Esophagus squamous epithelium (tissue), 5 donors: ENCODE measurements at regions not wholly inside any gene's neighbourhood (a gene's known extent, or its start where the extent isn't known, plus 50 kb on each side); places are given as distances from the start of the nearest gene placed in this dataset.

Experiments
- DNase-seq: peaks from one replicate; lab custom pipeline; 2025; lab: John Stamatoyannopoulos, UW
- H3K27ac ChIP-seq, 4 donors: fragments of 200-600 bp; sonication (generic); one replicate each; pipeline ENCODE4 v1.5.1; 2016 to 2019; ENCODE audit warnings: mild to moderate bottlenecking in 1 of 4
- H3K27me3 ChIP-seq, 4 donors: fragments of 200-600 bp; sonication (generic); 1 replicate in 3 of 4; 2 replicates in 1 of 4; pipeline versions ENCODE4 v1.5.1 to v1.6.0; 2017 to 2021; ENCODE audit warnings: antibody characterized with exemption in 1 of 4
- H3K36me3 ChIP-seq, 3 donors: fragments of 200-600 bp; sonication (generic); one replicate each; pipeline ENCODE4 v1.5.1; 2016 to 2019
- H3K4me1 ChIP-seq, 3 donors: fragments of 200-600 bp; sonication (generic); one replicate each; pipeline ENCODE4 v1.5.1; 2017 to 2019
- H3K4me3 ChIP-seq, 4 donors: fragments of 200-600 bp; sonication (generic); 1 replicate in 3 of 4; 2 replicates in 1 of 4; pipeline ENCODE4 v1.5.1; 2016 to 2019; ENCODE audit warnings: mild to moderate bottlenecking in 2 of 4, moderate library complexity in 1 of 4
- H3K9me3 ChIP-seq, 3 donors: fragments of 200-600 bp; sonication (generic); one replicate each; pipeline ENCODE4 v1.5.1; 2016 to 2019
- CTCF ChIP-seq, 6 experiments: fragments of 450-650 bp in 4 of 6; fragments of 200-600 bp in 2 of 6; sonication (generic) in 2 of 6; IDR thresholded peaks; one replicate each; pipeline ENCODE4 v1.5.1; 2016 to 2019; ENCODE audit warnings: antibody characterized with exemption in 6 of 6, mild to moderate bottlenecking in 4 of 6, moderate library complexity in 4 of 6
- POLR2A ChIP-seq, 4 donors: fragments of 450-650 bp; IDR thresholded peaks; one replicate each; pipeline ENCODE4 v1.6.1; 2017; ENCODE audit warnings: antibody characterized with exemption in 4 of 4, mild to moderate bottlenecking in 4 of 4, moderate library complexity in 3 of 4
- WGBS, 2 donors: methylation state at CpG; one replicate each; pipeline ENCODE4 v1.1.5; 2018; 5-methylcytosine and 5-hydroxymethylcytosine counted together
- intact Hi-C: fragments of 100-400 bp; cut with DNase I; formaldehyde crosslinking; loops from one replicate; pipeline ENCODE4 v1.15.0; 2022
- donor health status: DM: yes; HTN: yes; CAD: no.

DNA sequence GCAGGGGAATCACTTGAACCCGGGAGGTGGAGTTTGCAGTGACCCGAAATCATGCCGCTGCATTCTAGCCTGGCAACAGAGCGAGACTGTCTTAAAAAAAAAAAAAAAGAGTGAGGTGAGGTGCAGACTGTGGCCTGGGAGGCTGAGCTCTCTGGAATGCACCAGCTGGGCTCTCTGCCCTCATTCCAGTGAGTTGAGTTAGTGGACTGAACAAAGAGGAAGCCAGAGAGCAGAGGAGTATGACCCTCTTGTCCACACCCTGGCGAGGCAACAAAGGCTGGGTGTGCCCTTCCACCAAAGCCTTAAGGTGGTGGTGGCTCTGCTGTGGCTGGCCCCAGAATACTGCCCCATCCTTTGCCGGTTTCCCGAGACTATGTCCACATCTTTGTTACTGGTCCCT is 71.3 kb upstream of the ACKR3 start:
- H3K4me3 ChIP-seq: no peak overlapping the region
- H3K4me1 ChIP-seq: no peaks in the 10 kb centered on the region
- no peak for DNase-seq
- no peak overlapping the region for H3K27ac ChIP-seq
- no peaks in the 10 kb centered on the region for H3K27me3 ChIP-seq
- TF ChIP-seq POLR2A (IDR thresholded peaks at IDR 0.05): no peak
- TF ChIP-seq CTCF (IDR thresholded peaks at IDR 0.05): no peak
- WGBS, 2 donors: 87% methylated on average over 5 to 6 of the region's 7 CpGs
- H3K36me3 ChIP-seq: no peaks in the 10 kb centered on the region
- no peaks in the 10 kb centered on the region for H3K9me3 ChIP-seq
- intact Hi-C loops: no loop called here

- H3K27me3 ChIP-seq: peaks cover 0 to 7% (median 0%) of the 10 kb centered on the region in 4 donors
- TF ChIP-seq CTCF (IDR thresholded peaks at IDR 0.05) (no peak), POLR2A (IDR thresholded peaks at IDR 0.05) (no peak)
- WGBS, 2 donors: 67 to 68% methylated on average over 14 of the region's 14 CpGs
- no peak overlapping the region for H3K27ac ChIP-seq
- no peaks in the 10 kb centered on the region for H3K4me1 ChIP-seq
- intact Hi-C loops: no loop called here
- no peak for DNase-seq
- no peaks in the 10 kb centered on the region for H3K9me3 ChIP-seq
- no peak overlapping the region for H3K4me3 ChIP-seq
- H3K36me3 ChIP-seq: no peaks in the 10 kb centered on the region
Measured at GRCh38 chr2:236499691-236500578, 69.7 kb upstream of the ACKR3 start.

- Histone ChIP-seq H3K36me3 (no peaks in the 10 kb centered on the region), H3K9me3 (no peaks in the 10 kb centered on the region), H3K27ac (no peak overlapping the region), H3K27me3 (peaks cover 0 to 18% (median 0%) of the 10 kb centered on the region in 4 donors), H3K4me3 (no peak overlapping the region), H3K4me1 (no peaks in the 10 kb centered on the region)
- WGBS, 2 donors: 82 to 97% methylated on average over 6 of the region's 6 CpGs
- DNase-seq: no peak
- TF ChIP-seq POLR2A (IDR thresholded peaks at IDR 0.05) (no peak), CTCF (IDR thresholded peaks at IDR 0.05) (no peak)
- intact Hi-C loops: no loop called here
Measured at GRCh38 chr2:236501026-236501425, 68.6 kb upstream of the ACKR3 start.

DNA sequence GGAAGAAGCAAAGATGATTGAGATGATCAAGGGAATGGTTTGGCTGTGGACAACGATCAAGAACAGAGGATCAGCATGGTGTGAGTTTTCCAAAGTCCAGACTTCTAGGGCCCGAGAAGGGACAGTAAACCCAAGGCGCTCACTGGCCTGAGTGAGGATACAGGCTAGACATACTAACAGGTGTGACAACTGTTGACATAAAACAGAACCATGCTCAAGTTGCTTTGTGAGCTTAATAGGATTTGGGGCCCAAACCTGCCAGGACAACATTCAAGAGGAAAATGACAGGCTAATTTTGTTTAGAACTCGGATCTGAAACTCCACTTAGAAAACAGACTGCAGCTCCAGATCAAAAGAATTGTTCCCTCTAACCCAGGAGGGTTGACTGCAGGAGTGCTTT is 68.1 kb upstream of the ACKR3 start:
- WGBS, 2 donors: 84 to 87% methylated on average over 3 to 4 of the region's 4 CpGs
- no peaks in the 10 kb centered on the region for H3K4me1 ChIP-seq
- peaks cover 0 to 23% (median 0%) of the 10 kb centered on the region in 4 donors for H3K27me3 ChIP-seq
- H3K9me3 ChIP-seq: no peaks in the 10 kb centered on the region
- intact Hi-C loops: no loop called here
- TF ChIP-seq POLR2A (IDR thresholded peaks at IDR 0.05): no peak
- TF ChIP-seq CTCF (IDR thresholded peaks at IDR 0.05): no peak
- no peak overlapping the region for H3K27ac ChIP-seq
- no peaks in the 10 kb centered on the region for H3K36me3 ChIP-seq
- no peak for DNase-seq
- H3K4me3 ChIP-seq: no peak overlapping the region

DNA sequence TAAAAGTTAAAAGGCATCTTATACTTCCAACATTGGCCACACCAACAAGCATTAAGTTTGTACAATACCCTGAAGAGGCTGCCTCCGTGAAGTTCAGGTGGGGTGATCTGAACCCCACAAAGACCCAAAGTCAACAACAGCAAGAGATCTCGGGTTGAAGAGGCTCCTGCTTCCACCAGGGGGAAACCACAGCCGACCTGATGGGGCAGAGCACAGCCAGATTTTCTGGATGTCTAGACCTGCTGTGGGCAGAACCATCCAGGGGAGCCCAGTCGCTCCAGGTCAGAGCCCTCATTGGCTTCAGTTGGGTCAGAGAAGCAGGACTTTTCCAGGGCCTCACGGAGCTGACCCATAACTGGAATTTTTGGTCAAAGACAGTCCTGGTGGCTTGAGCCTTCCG is 66.5 kb upstream of the ACKR3 start:
- intact Hi-C loops: no loop called here
- Histone ChIP-seq H3K9me3 (no peaks in the 10 kb centered on the region), H3K4me1 (peaks cover 0 to 10% (median 0%) of the 10 kb centered on the region in 3 donors), H3K36me3 (no peaks in the 10 kb centered on the region), H3K4me3 (no peak overlapping the region), H3K27me3 (peaks cover 0 to 38% (median 0%) of the 10 kb centered on the region in 4 donors), H3K27ac (no peak overlapping the region)
- no peak for DNase-seq
- WGBS, 2 donors: 75 to 78% methylated on average over 3 to 6 of the region's 6 CpGs
- TF ChIP-seq POLR2A (IDR thresholded peaks at IDR 0.05): no peak
- peak in 1 of 6 experiments; percentile 22 for TF ChIP-seq CTCF (IDR thresholded peaks at IDR 0.05)
